GM12878 (cell line): ENCODE measurements at regions not wholly inside any gene's neighbourhood (a gene's known extent, or its start where the extent isn't known, plus 50 kb on each side); places are given as distances from the start of the nearest gene placed in this dataset.
"Not testable (repeated sequence)": the region's sequence is repeated elsewhere in the genome, so short reads cannot be mapped to it uniquely, and the experiment has no call there.

Source experiments
- ATAC-seq: fragments of 200-7000 bp; cut with Tn5 transposase; 3 replicates; pipeline ENCODE4 v1.9.1; 2020; ENCODE audit warnings: mild to moderate bottlenecking, moderate library complexity
- BruUV-seq: library from RNA; stranded (reverse); fragments of 400-500 nt; replicated peaks from 2 replicates; lab custom pipeline; 2021; lab: Mats Ljungman, UMichigan
- CTCF ChIA-PET: fragments of 300-600 bp; sonication (Branson Sonifier 250); formaldehyde crosslinking; extraction: SDS; loops from one replicate; lab custom pipeline; 2021; ENCODE audit warnings: inconsistent platforms; lab: Yijun Ruan, JAX
- POLR2A ChIA-PET: fragments of 350-600 bp; formaldehyde crosslinking; extraction: SDS; loops from one replicate; lab custom pipeline; 2021; ENCODE audit warnings: inconsistent platforms; lab: Charles Lee
- RAD21 ChIA-PET: fragments of 300-600 bp; sonication (Branson Sonifier 250); formaldehyde crosslinking; loops from one replicate; lab custom pipeline; 2023; ENCODE audit warnings: antibody characterized with exemption; ENCODE audit not compliant: unreplicated experiment; lab: Charles Lee
- SMC1A ChIA-PET: fragments of 300-600 bp; sonication (Branson Sonifier 250); formaldehyde crosslinking; loops from one replicate; lab custom pipeline; 2023; ENCODE audit not compliant: unreplicated experiment, uncharacterized antibody; lab: Charles Lee
- DNase-seq: peaks from one replicate; pipeline ENCODE4 v3.0.0-alpha.2; 2011; ENCODE audit warnings: low read depth, low spot score
- FAIRE-seq: peaks from 3 replicates; lab custom pipeline; 2011; peaks lifted over from hg19 to GRCh38; lab: Jason Lieb, UNC
- H2AFZ ChIP-seq: 2 replicates; pipeline ENCODE4 v1.6.0; 2011; ENCODE audit warnings: low read depth, low read length, control low read depth; ENCODE audit not compliant: control insufficient read depth
- H3K27ac ChIP-seq: 2 replicates; pipeline ENCODE4 v1.5.1; 2011; ENCODE audit warnings: control low read depth; ENCODE audit not compliant: control insufficient read depth, insufficient read depth
- H3K27me3 ChIP-seq, 2 experiments: replicated peaks in 1 of 2; 2 replicates each; pipeline versions ENCODE4 v1.6.0 to v1.6.1; 2011; ENCODE audit warnings: low read length in 1 of 2; ENCODE audit not compliant: control insufficient read depth in 2 of 2, insufficient read depth in 2 of 2
- H3K36me3 ChIP-seq, 2 experiments: 2 replicates each; pipeline ENCODE4 v1.5.1; 2011; ENCODE audit warnings: low read length in 1 of 2; ENCODE audit not compliant: control insufficient read depth in 2 of 2, insufficient read depth in 2 of 2
- H3K4me1 ChIP-seq: 2 replicates; pipeline ENCODE4 v1.6.1; 2011; ENCODE audit warnings: mild to moderate bottlenecking, low read length, moderate library complexity, mixed read lengths; ENCODE audit not compliant: control insufficient read depth, insufficient read depth
- H3K4me2 ChIP-seq: 2 replicates; pipeline ENCODE4 v1.6.0; 2011; ENCODE audit warnings: control low read depth; ENCODE audit not compliant: control insufficient read depth, insufficient read depth
- H3K4me3 ChIP-seq: fragments of 200-600 bp; sonication (generic); 2 replicates; pipeline ENCODE4 v1.5.1; 2016
- H3K79me2 ChIP-seq: 2 replicates; pipeline ENCODE4 v1.6.0; 2011; ENCODE audit warnings: low read length; ENCODE audit not compliant: control insufficient read depth, insufficient read depth
- H3K9ac ChIP-seq: 2 replicates; pipeline ENCODE4 v1.8.0; 2011; ENCODE audit warnings: low read length, control low read depth, mixed read lengths; ENCODE audit not compliant: control insufficient read depth, insufficient read depth
- H3K9me3 ChIP-seq: replicated peaks from 3 replicates; pipeline ENCODE4 v1.5.1; 2011; ENCODE audit warnings: mild to moderate bottlenecking, low read length; ENCODE audit not compliant: control insufficient read depth, insufficient read depth
- H4K20me1 ChIP-seq: 2 replicates; pipeline ENCODE4 v1.6.0; 2011; ENCODE audit not compliant: control insufficient read depth, insufficient read depth
- E2F4 ChIP-seq: IDR thresholded peaks from 2 replicates; pipeline ENCODE4 v1.6.1; 2012; ENCODE audit warnings: low read depth, low read length, improper control_type of control experiment
- WGBS: methylation state at CpG from one replicate; pipeline ENCODE4 v1.1.6; 2016; ENCODE audit warnings: low lambda C conversion rate; ENCODE audit not compliant: insufficient replicate concordance, insufficient coverage; ENCODE audit errors: missing lambda C conversion rate; 5-methylcytosine and 5-hydroxymethylcytosine counted together
- in situ Hi-C: fragments of 300-500 bp; cut with MboI; formaldehyde crosslinking; loops from 9 replicates; pipeline ENCODE4 v1.14.3; 2018; ENCODE audit warnings: mixed read lengths
- intact Hi-C: fragments of 100-400 bp; cut with micrococcal nuclease; formaldehyde crosslinking; loops from one replicate; pipeline ENCODE4 v1.14.2; 2022; ENCODE audit not compliant: unreplicated experiment

- FAIRE-seq, SMC1A ChIA-PET, H3K27me3 ChIP-seq, H3K4me2 ChIP-seq, intact Hi-C loops, H3K9me3 ChIP-seq, RAD21 ChIA-PET, DNase-seq, CTCF ChIA-PET, ATAC-seq, H2AFZ ChIP-seq, H3K27ac ChIP-seq, H3K4me1 ChIP-seq, BruUV-seq, POLR2A ChIA-PET, H3K9ac ChIP-seq, H3K36me3 ChIP-seq, H3K79me2 ChIP-seq, H4K20me1 ChIP-seq, in situ Hi-C loops, H3K4me3 ChIP-seq: not testable (repeated sequence)
- WGBS, result 0% methylated on average over 2 of the region's 2 CpGs
These were observed 155.0 kb downstream of the THBS2 start for GRCh38 chr6:169098651-169099050.

GRCh38 chr6:169098116-169098515 is 155.5 kb downstream of the THBS2 start:
- H3K36me3 ChIP-seq, result no peaks in the 10 kb centered on the region
- H3K27me3 ChIP-seq, result no peaks in the 10 kb centered on the region
- no peak overlapping the region for H3K27ac ChIP-seq
- no peak for ATAC-seq
- ChIA-PET POLR2A (no interaction called here), RAD21 (no interaction called here), CTCF (no interaction called here), SMC1A (no interaction called here)
- H3K4me1 ChIP-seq, result no peaks in the 10 kb centered on the region
- TF ChIP-seq E2F4, result no peak
- no peak overlapping the region for H3K9ac ChIP-seq
- FAIRE-seq, result no peak
- H3K4me2 ChIP-seq, result no peak overlapping the region
- no peak for DNase-seq
- no peak overlapping the region for H3K4me3 ChIP-seq
- H3K9me3 ChIP-seq, result no peaks in the 10 kb centered on the region; the same call in 2 of the 3 replicates
- no peaks in the 10 kb centered on the region for H4K20me1 ChIP-seq
- in situ Hi-C loops (no loop called here), intact Hi-C loops (no loop called here)
- no peak overlapping the region for H2AFZ ChIP-seq
- H3K79me2 ChIP-seq, result no peaks in the 10 kb centered on the region
- no TSS peak for BruUV-seq
- WGBS, result 50% methylated on average over 1 of the region's 1 CpG
